ENCODE measurements at regions not wholly inside any gene's neighbourhood (a gene's known extent, or its start where the extent isn't known, plus 50 kb on each side); places are given as distances from the start of the nearest gene placed in this dataset.

GRCh38 chrX:141375011-141375760 lies 132.9 kb upstream of the SPANXC start:
- TF ChIP-seq CTCF (IDR thresholded peaks at IDR 0.05) (no peak), POLR2A (IDR thresholded peaks at IDR 0.05) (no peak)

All from esophagus squamous epithelium (tissue), 4 donors.